HG02885 (cell line): ENCODE measurements at regions not wholly inside any gene's neighbourhood (a gene's known extent, or its start where the extent isn't known, plus 50 kb on each side); places are given as distances from the start of the nearest gene placed in this dataset.
"Not testable (repeated sequence)": the region's sequence is repeated elsewhere in the genome, so short reads cannot be mapped to it uniquely, and the experiment has no call there.

Source experiments
- ATAC-seq: cut with Tn5 transposase; IDR thresholded peaks from one replicate; pipeline ENCODE4 v1.9.1; 2021; ENCODE audit warnings: mild to moderate bottlenecking; ENCODE audit not compliant: unreplicated experiment, poor library complexity

- no peak for ATAC-seq
Measured at GRCh38 chr7:54947266-54947665, 71.6 kb upstream of the EGFR start.

GRCh38 chr7:54949514-54949913 lies 69.3 kb upstream of the EGFR start:
- not testable (repeated sequence) for ATAC-seq

DNA sequence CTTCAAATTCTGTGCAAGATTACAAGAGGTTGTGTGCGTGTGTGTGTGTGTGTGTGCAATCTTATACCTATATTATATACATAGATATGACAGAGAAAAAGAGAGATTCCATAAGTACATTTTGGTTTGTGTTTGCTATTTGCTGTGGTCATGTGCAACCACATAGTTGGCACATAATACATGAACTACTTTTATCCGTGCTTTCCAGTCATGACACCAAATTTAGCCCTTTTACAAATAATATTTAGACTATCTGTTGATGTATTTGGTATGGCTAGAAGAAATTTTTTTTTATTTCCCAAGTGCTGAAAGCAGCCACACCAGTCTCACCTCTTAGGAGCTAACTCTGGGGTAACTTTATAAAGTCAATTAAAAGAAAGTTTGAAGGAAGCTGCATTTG lies 63.5 kb upstream of the EGFR start:
- no peak for ATAC-seq

DNA sequence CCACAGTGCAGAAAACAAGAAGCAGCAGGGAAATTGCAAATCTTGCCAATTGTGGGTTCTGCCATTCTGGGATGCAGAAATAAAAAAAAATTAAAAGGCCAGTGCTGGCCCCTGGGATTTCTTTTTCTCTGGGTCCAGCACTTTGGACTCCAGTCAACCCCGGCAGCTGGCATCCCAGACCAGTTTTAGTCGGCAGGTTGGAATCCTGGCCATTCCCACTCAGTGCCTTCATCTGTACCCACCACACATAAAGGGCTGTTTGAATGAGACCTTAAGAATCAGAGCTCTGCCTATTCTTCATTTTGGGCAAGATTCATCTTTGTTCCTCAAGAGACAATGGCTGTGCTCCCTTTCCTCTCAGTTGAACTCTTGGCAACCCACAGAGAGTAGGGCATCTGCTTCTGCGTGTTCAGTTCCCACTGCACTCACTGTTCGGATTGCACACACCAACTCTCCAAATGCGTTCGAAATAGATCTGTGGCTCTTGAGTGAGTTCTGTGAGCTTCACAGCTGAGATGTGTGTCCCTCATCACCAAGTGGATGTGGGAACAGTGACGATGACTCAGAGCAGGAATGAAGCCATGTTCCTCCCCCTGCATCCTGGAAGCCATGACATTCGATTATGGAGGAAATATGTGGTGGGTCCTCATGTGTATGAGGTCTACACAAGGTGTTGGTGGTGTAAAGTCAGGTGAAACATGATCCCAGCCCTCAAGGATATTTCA lies 63.0 kb upstream of the EGFR start:
- no peak for ATAC-seq

DNA sequence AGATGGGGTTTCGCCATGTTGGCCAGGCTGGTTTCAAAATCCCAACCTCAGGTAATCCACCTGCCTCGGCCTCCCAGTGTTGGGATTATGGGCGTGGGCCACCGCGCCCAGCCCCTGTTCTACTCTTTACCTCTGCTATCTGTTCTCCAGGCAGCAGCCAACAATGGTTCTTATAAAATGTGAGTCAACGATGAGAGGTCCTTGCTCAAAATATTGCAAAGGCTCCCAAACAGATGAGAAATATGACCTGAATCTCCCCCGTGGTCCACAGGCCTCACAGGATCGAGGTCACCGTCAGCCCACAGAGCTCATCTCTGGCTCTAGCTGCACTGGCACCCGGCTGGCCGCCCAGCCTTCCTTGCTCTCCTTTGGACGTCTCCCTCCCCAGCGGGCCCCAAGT lies 62.0 kb upstream of the EGFR start:
- no peak for ATAC-seq

GRCh38 chr7:54960517-54960916 lies 58.3 kb upstream of the EGFR start:
- no peak for ATAC-seq

DNA sequence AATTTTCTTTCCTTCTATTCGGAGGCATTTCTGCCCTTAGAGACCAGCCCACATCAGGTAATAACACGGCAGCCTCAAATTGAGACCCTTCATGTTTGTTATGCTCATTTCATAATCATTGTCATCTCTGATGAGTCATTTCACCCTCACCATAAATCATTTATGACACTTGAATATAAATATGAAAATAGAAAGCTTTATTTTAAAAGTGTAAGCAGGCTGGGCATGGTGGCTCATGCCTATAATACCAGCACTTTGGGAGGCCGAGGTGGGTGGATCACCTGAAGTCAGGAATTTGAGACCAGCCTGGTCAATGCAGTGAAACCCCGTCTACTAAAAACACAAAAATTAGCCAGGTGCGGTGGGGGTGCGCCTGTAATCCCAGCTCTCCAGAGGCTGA lies 57.4 kb upstream of the EGFR start:
- ATAC-seq: no peak

- no peak for ATAC-seq
Measured at GRCh38 chr7:54963155-54963554, 55.7 kb upstream of the EGFR start.

DNA sequence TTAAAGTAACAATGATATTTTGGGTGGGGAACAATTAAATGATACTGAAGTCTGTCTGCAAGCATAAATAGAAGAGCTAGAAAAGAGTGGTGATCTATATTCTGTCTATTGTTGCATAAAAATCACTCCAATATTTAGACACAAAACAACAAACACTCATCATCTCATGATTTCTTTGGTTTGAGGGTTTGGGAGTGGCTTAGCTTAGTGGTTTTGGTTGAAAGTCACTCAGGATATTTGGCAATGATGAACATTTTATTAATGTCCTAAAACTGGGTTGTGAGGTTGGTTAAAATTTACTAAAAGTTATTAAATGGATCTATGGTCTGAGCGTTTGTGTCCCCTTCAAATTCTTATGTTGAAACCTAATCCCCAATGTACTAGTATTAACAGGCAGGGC lies 54.7 kb upstream of the EGFR start:
- no peak for ATAC-seq

DNA sequence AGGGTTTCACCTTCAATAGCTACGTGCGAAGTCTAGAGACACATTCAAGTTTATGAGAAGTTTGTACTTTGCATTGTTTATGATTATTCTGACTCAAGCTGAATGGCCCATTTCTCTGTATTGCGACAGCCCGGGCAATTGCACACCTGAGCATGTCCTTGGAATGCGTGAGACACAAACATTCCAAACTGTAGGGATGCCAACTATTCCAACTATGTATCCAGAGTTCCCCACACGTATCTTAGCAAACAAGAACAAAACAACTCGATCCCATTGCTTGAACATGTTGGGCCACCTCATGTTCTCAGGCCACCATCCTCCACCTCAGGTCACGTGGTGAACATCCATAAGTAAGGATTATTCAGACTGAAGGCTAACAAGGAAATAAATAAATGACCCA lies 51.4 kb upstream of the EGFR start:
- ATAC-seq: no peak

DNA sequence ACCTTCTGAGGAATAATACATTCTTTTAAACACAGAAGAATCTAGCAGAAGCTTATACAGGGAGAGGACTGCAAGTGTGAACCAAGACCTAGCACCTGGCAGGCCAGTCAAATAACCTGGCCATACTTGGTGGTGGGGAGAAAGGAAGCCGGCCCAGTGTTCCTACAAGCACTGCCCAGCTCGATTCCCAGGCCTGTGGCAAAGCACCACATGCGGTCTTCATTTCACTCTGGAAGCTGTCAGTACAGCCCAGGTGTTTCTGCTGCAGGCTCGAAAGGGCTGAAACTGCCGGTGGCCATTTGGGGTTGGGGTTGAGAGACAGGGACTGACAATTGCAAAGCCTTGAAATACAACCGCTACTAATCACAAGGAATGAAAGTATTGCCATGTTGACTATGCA lies 50.8 kb upstream of the EGFR start:
- no peak for ATAC-seq
